ENCODE measurements at regions not wholly inside any gene's neighbourhood (a gene's known extent, or its start where the extent isn't known, plus 50 kb on each side); places are given as distances from the start of the nearest gene placed in this dataset.

DNA sequence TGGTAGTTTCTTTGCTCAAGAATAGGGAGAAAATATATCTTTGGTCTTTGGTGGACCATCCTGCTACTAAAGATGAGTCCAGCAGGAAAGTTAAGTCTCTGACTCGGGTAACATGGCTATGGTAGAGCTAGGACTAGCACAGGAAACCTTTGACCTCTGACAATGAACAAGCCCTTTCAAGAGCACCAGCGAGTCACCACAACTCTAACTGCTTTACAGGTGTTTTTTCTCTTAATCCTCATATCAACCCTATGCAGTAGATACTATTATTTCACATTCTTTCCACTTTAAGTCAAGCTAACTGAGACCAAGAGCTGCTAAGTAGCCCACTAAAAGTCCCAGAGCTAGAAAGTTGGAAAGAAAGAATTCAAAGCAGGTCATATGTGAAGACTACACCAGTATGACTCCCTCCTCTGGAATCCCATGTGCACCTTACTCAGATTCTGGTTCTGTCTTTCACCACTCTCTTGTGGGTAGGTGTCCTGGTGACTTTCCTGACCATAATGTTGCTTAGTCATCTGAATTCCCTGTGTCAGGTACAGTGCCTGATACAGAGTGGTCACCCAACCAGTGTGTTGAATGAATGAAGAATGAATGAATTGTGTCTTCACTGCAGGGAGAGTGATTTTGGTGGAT lies 53.8 kb upstream of the ME3 start:
- no peak overlapping the region for H3K27ac ChIP-seq (ENCODE audit: low read depth, low read length)
- H3K9me3 ChIP-seq (ENCODE audit: control insufficient read depth, insufficient read depth, low read length): peaks cover 11% of the 10 kb centered on the region; the same call in 1 of the 2 replicates
- no peaks in the 10 kb centered on the region for H3K4me1 ChIP-seq (ENCODE audit: control insufficient read depth, insufficient read depth, low read length)
- no peaks in the 10 kb centered on the region for H3K27me3 ChIP-seq (ENCODE audit: control insufficient read depth, insufficient read depth, low read length)
- H3K9ac ChIP-seq (ENCODE audit: low read depth, low read length): no peak overlapping the region
- H3K4me3 ChIP-seq (ENCODE audit: low read depth, low read length): no peak overlapping the region
- no peaks in the 10 kb centered on the region for H3K36me3 ChIP-seq (ENCODE audit: control insufficient read depth, insufficient read depth, low read length)

- Histone ChIP-seq H3K9ac (ENCODE audit: low read depth, low read length) (no peak overlapping the region), H3K4me3 (ENCODE audit: low read depth, low read length) (no peak overlapping the region), H3K4me1 (ENCODE audit: control insufficient read depth, insufficient read depth, low read length) (no peaks in the 10 kb centered on the region; the same call in 1 of the 2 replicates), H3K9me3 (ENCODE audit: control insufficient read depth, insufficient read depth, low read length) (peaks cover 11% of the 10 kb centered on the region; the same call in 1 of the 2 replicates), H3K27ac (ENCODE audit: low read depth, low read length) (no peak overlapping the region), H3K27me3 (ENCODE audit: control insufficient read depth, insufficient read depth, low read length) (no peaks in the 10 kb centered on the region), H3K36me3 (ENCODE audit: control insufficient read depth, insufficient read depth, low read length) (no peaks in the 10 kb centered on the region)
Measured at GRCh38 chr11:86724137-86724536, 51.7 kb upstream of the ME3 start.

- H3K4me1 ChIP-seq (ENCODE audit: control insufficient read depth, insufficient read depth, low read length): no peaks in the 10 kb centered on the region; the same call in 1 of the 2 replicates
- no peak overlapping the region; the same call in 1 of the 2 replicates for H3K4me3 ChIP-seq (ENCODE audit: low read depth, low read length)
- no peak overlapping the region for H3K27ac ChIP-seq (ENCODE audit: low read depth, low read length)
- H3K27me3 ChIP-seq (ENCODE audit: control insufficient read depth, insufficient read depth, low read length): no peaks in the 10 kb centered on the region
- peaks cover 11% of the 10 kb centered on the region; the same call in 1 of the 2 replicates for H3K9me3 ChIP-seq (ENCODE audit: control insufficient read depth, insufficient read depth, low read length)
- H3K36me3 ChIP-seq (ENCODE audit: control insufficient read depth, insufficient read depth, low read length): no peaks in the 10 kb centered on the region
- no peak overlapping the region for H3K9ac ChIP-seq (ENCODE audit: low read depth, low read length)
Measured at GRCh38 chr11:86723281-86723680, 50.9 kb upstream of the ME3 start.

DNA sequence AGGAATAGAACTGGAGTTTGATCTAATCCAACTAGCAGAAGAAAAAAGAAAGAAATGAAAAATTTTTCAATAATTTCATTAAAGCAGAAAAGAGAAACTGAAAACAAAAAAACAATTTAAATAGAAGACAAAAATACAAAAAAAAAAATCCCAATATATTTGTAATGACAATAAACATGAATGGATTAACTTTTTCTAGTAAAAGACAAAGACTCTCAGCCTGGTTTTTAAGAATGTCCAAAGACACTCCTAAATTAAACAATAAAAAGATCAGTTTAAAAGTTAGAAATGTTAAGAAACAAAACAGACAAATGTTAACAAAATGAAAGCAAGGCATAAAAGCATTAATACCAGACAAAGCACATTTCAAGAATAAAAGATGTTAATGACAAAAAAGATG lies 50.3 kb upstream of the ME3 start:
- Histone ChIP-seq H3K4me3 (ENCODE audit: low read depth, low read length) (no peak overlapping the region; the same call in 1 of the 2 replicates), H3K9me3 (ENCODE audit: control insufficient read depth, insufficient read depth, low read length) (peaks cover 11% of the 10 kb centered on the region; the same call in 1 of the 2 replicates), H3K36me3 (ENCODE audit: control insufficient read depth, insufficient read depth, low read length) (no peaks in the 10 kb centered on the region), H3K9ac (ENCODE audit: low read depth, low read length) (no peak overlapping the region), H3K27me3 (ENCODE audit: control insufficient read depth, insufficient read depth, low read length) (no peaks in the 10 kb centered on the region), H3K27ac (ENCODE audit: low read depth, low read length) (no peak overlapping the region), H3K4me1 (ENCODE audit: control insufficient read depth, insufficient read depth, low read length) (no peaks in the 10 kb centered on the region; the same call in 1 of the 2 replicates)

Measured in HUES48 (cell line).